H9 (cell line): ENCODE measurements at regions not wholly inside any gene's neighbourhood (a gene's known extent, or its start where the extent isn't known, plus 50 kb on each side); places are given as distances from the start of the nearest gene placed in this dataset.

ENCODE experiments used
- DNase-seq: peaks from one replicate; pipeline ENCODE4 v3.0.0-alpha.2; 2017
- H2AFZ ChIP-seq: one replicate; pipeline ENCODE4 v1.6.1; 2013; ENCODE audit warnings: mild to moderate bottlenecking, low read length, control low read depth, moderate library complexity
- H2AK5ac ChIP-seq: 2 replicates; pipeline ENCODE4 v1.6.1; 2013; ENCODE audit warnings: low read length, control low read depth, mixed read lengths; ENCODE audit not compliant: insufficient read length
- H2BK120ac ChIP-seq: one replicate; pipeline ENCODE4 v1.6.1; 2013; ENCODE audit warnings: low read depth, mild to moderate bottlenecking, low read length, control low read depth, inconsistent platforms; ENCODE audit not compliant: poor library complexity, severe bottlenecking
- H2BK12ac ChIP-seq: 2 replicates; pipeline ENCODE4 v1.6.1; 2013; ENCODE audit warnings: low read length, control low read depth, mixed read lengths, low read depth; ENCODE audit not compliant: insufficient read length
- H2BK15ac ChIP-seq: 2 replicates; pipeline ENCODE4 v1.6.1; 2013; ENCODE audit warnings: low read depth, low read length, control low read depth
- H2BK20ac ChIP-seq: one replicate; pipeline ENCODE4 v1.6.1; 2013; ENCODE audit warnings: low read depth, mild to moderate bottlenecking, low read length, control low read depth, inconsistent platforms; ENCODE audit not compliant: poor library complexity, severe bottlenecking
- H2BK5ac ChIP-seq: 2 replicates; pipeline ENCODE4 v1.6.1; 2013; ENCODE audit warnings: low read length, control low read depth, mixed read lengths; ENCODE audit not compliant: insufficient read length
- H3K14ac ChIP-seq: 2 replicates; pipeline ENCODE4 v1.6.1; 2013; ENCODE audit warnings: low read length, control low read depth; ENCODE audit not compliant: insufficient read depth
- H3K18ac ChIP-seq: 2 replicates; pipeline ENCODE4 v1.6.1; 2013; ENCODE audit warnings: low read depth, mild to moderate bottlenecking, mixed read lengths, low read length, control low read depth; ENCODE audit not compliant: insufficient read length
- H3K23ac ChIP-seq: 2 replicates; pipeline ENCODE4 v1.6.1; 2013; ENCODE audit warnings: low read length, control low read depth, mixed read lengths, low read depth; ENCODE audit not compliant: insufficient read length
- H3K23me2 ChIP-seq: 2 replicates; pipeline ENCODE4 v1.6.1; 2013; ENCODE audit warnings: low read depth, mild to moderate bottlenecking, mixed read lengths, low read length, control low read depth; ENCODE audit not compliant: insufficient read length, poor library complexity, severe bottlenecking
- H3K27ac ChIP-seq: 2 replicates; pipeline ENCODE4 v1.5.1; 2013; ENCODE audit warnings: low read length, control low read depth, mixed read lengths, low read depth; ENCODE audit not compliant: insufficient read length
- H3K27me3 ChIP-seq: 2 replicates; pipeline ENCODE4 v1.6.1; 2013; ENCODE audit warnings: low read length, control low read depth, inconsistent platforms; ENCODE audit not compliant: insufficient read depth
- H3K4ac ChIP-seq: 2 replicates; pipeline ENCODE4 v1.6.1; 2013; ENCODE audit warnings: low read depth, mild to moderate bottlenecking, control low read depth, inconsistent platforms, low read length, moderate library complexity
- H3K4me1 ChIP-seq: 2 replicates; pipeline ENCODE4 v1.6.1; 2013; ENCODE audit warnings: low read length, control low read depth, inconsistent platforms; ENCODE audit not compliant: insufficient read depth
- H3K4me2 ChIP-seq: 2 replicates; pipeline ENCODE4 v1.6.1; 2013; ENCODE audit warnings: low read length, control low read depth, mixed read lengths; ENCODE audit not compliant: insufficient read length, insufficient read depth
- H3K56ac ChIP-seq: 2 replicates; pipeline ENCODE4 v1.6.1; 2013; ENCODE audit warnings: low read depth, mild to moderate bottlenecking, mixed read lengths, low read length, control low read depth; ENCODE audit not compliant: insufficient read length
- H3K79me1 ChIP-seq: 2 replicates; pipeline ENCODE4 v1.6.1; 2013; ENCODE audit warnings: low read depth, mild to moderate bottlenecking, moderate library complexity, low read length, control low read depth, inconsistent platforms; ENCODE audit not compliant: insufficient read depth, poor library complexity, severe bottlenecking
- H3K79me2 ChIP-seq: 2 replicates; pipeline ENCODE4 v1.6.1; 2013; ENCODE audit warnings: low read length, control low read depth, inconsistent platforms; ENCODE audit not compliant: insufficient read depth
- H3K9ac ChIP-seq: 2 replicates; pipeline ENCODE4 v1.6.1; 2013; ENCODE audit warnings: low read length, control low read depth, mixed read lengths; ENCODE audit not compliant: insufficient read length; ENCODE audit errors: extremely low read depth
- H3K9me3 ChIP-seq: one replicate; pipeline ENCODE4 v1.6.1; 2013; ENCODE audit warnings: low read depth, low read length, inconsistent platforms; ENCODE audit not compliant: control insufficient read depth
- H3T11ph ChIP-seq: one replicate; pipeline ENCODE4 v1.6.1; 2013; ENCODE audit warnings: mild to moderate bottlenecking, low read length, control low read depth, inconsistent platforms
- H4K20me1 ChIP-seq: one replicate; pipeline ENCODE4 v1.6.1; 2013; ENCODE audit not compliant: control insufficient read depth, insufficient read length, insufficient read depth
- H4K5ac ChIP-seq: 2 replicates; pipeline ENCODE4 v1.6.1; 2013; ENCODE audit warnings: low read depth, mild to moderate bottlenecking, mixed read lengths, low read length, control low read depth; ENCODE audit not compliant: insufficient read length
- H4K8ac ChIP-seq: replicated peaks from 2 replicates; pipeline ENCODE4 v1.6.1; 2013; ENCODE audit warnings: low read length, control low read depth, mixed read lengths, low read depth; ENCODE audit not compliant: insufficient read length
- H4K91ac ChIP-seq: 2 replicates; pipeline ENCODE4 v1.6.1; 2013; ENCODE audit warnings: low read depth, mild to moderate bottlenecking, moderate library complexity, mixed read lengths, low read length, control low read depth; ENCODE audit not compliant: insufficient read length
- H3K27ac Mint-ChIP-seq, 3 experiments: 2 replicates in 2 of 3; 3 replicates in 1 of 3; pipeline ENCODE4 v1.8.0; 2020 to 2021; ENCODE audit warnings: mixed read lengths in 3 of 3, mild to moderate bottlenecking in 1 of 3, moderate library complexity in 1 of 3
- H3K27me3 Mint-ChIP-seq: 2 replicates; pipeline ENCODE4 v1.8.0; 2021; ENCODE audit warnings: low read depth, mild to moderate bottlenecking, moderate library complexity, mixed read lengths
- H3K36me3 Mint-ChIP-seq, 3 experiments: 2 replicates in 2 of 3; 3 replicates in 1 of 3; pipeline ENCODE4 v1.8.0; 2020 to 2021; ENCODE audit warnings: low read depth in 3 of 3, mixed read lengths in 3 of 3; ENCODE audit not compliant: insufficient read depth in 1 of 3
- H3K4me1 Mint-ChIP-seq, 2 experiments: 2 replicates each; pipeline ENCODE4 v1.8.0; 2020; ENCODE audit warnings: mixed read lengths in 2 of 2
- H3K4me3 Mint-ChIP-seq, 2 experiments: 2 replicates in 1 of 2; 3 replicates in 1 of 2; pipeline ENCODE4 v1.8.0; 2020 to 2021; ENCODE audit warnings: mild to moderate bottlenecking in 2 of 2, mixed read lengths in 2 of 2, moderate library complexity in 1 of 2
- H3K9me3 Mint-ChIP-seq, 2 experiments: 2 replicates in 1 of 2; 3 replicates in 1 of 2; pipeline ENCODE4 v1.8.0; 2020; ENCODE audit warnings: mild to moderate bottlenecking in 2 of 2, mixed read lengths in 2 of 2, moderate library complexity in 1 of 2
- CTCF ChIP-seq: fragments of 200-600 bp; sonication (generic); conservative IDR thresholded peaks from 3 replicates; pipeline ENCODE4 v1.8.0; 2021; ENCODE audit warnings: antibody characterized with exemption, mild to moderate bottlenecking
- WGBS: extraction: QIAGEN DNeasy Blood & Tissue Kit; methylation state at CpG from one replicate; pipeline ENCODE4 v1.1.7; 2013; ENCODE audit warnings: missing lambda C conversion rate, low lambda C conversion rate, mixed read lengths; ENCODE audit not compliant: insufficient read length; ENCODE audit errors: extremely low coverage; 5-methylcytosine and 5-hydroxymethylcytosine counted together

GRCh38 chr13:80400164-80400864 is 59.4 kb upstream of the SPRY2 start:
- no peak overlapping the region for H3K27ac ChIP-seq
- H2BK20ac ChIP-seq, result no peak overlapping the region
- H3K79me2 ChIP-seq, result no peaks in the 10 kb centered on the region
- no peak overlapping the region for H2AFZ ChIP-seq
- H2AK5ac ChIP-seq, result no peak overlapping the region
- H4K8ac ChIP-seq, result no peak overlapping the region
- no peak overlapping the region for H3K27ac Mint-ChIP-seq
- H3K9me3 ChIP-seq, result no peaks in the 10 kb centered on the region
- no peak overlapping the region for H3K4me2 ChIP-seq
- H2BK12ac ChIP-seq, result no peak overlapping the region
- no peak overlapping the region for H3T11ph ChIP-seq
- no peak overlapping the region for H3K18ac ChIP-seq
- no peak overlapping the region for H2BK120ac ChIP-seq
- H3K27me3 ChIP-seq, result no peaks in the 10 kb centered on the region
- no peak for TF ChIP-seq CTCF
- no peak overlapping the region for H2BK5ac ChIP-seq
- no CpG with 5 or more reads among the region's 3 CpGs for WGBS
- no peak overlapping the region for H3K56ac ChIP-seq
- H3K79me1 ChIP-seq, result no peaks in the 10 kb centered on the region
- H3K9ac ChIP-seq, result no peak overlapping the region
- peaks cover 8 to 14% of the 10 kb centered on the region in 2 experiments; a peak in 4 of 5 replicates for H3K9me3 Mint-ChIP-seq
- no peak overlapping the region for H3K23ac ChIP-seq
- no peak overlapping the region for H3K4me3 Mint-ChIP-seq
- no peaks in the 10 kb centered on the region for H3K23me2 ChIP-seq
- H2BK15ac ChIP-seq, result no peak overlapping the region
- H3K4me1 ChIP-seq, result no peaks in the 10 kb centered on the region
- H4K5ac ChIP-seq, result no peak overlapping the region
- peaks cover 0 to 15% (median 8%) of the 10 kb centered on the region in 3 experiments; a peak in 5 of 7 replicates for H3K36me3 Mint-ChIP-seq
- DNase-seq, result no peak
- peaks cover 7 to 10% of the 10 kb centered on the region in 2 experiments for H3K4me1 Mint-ChIP-seq
- no peak overlapping the region for H3K14ac ChIP-seq
- H3K27me3 Mint-ChIP-seq, result peaks cover 1% of the 10 kb centered on the region; the same call in 1 of the 2 replicates
- no peak overlapping the region for H3K4ac ChIP-seq
- no peaks in the 10 kb centered on the region for H4K20me1 ChIP-seq
- no peak overlapping the region for H4K91ac ChIP-seq
